AG09319 (cell line): ENCODE measurements at regions not wholly inside any gene's neighbourhood (a gene's known extent, or its start where the extent isn't known, plus 50 kb on each side); places are given as distances from the start of the nearest gene placed in this dataset.

ENCODE experiments used
- DNase-seq: peaks from one replicate; pipeline ENCODE4 v3.0.0-alpha.2; 2010; ENCODE audit warnings: low read depth; ENCODE audit errors: extremely low read depth
- CTCF ChIP-seq: IDR thresholded peaks from 2 replicates; pipeline ENCODE4 v1.5.1; 2011; ENCODE audit warnings: low read depth, mild to moderate bottlenecking, inconsistent platforms, low read length, moderate library complexity

DNA sequence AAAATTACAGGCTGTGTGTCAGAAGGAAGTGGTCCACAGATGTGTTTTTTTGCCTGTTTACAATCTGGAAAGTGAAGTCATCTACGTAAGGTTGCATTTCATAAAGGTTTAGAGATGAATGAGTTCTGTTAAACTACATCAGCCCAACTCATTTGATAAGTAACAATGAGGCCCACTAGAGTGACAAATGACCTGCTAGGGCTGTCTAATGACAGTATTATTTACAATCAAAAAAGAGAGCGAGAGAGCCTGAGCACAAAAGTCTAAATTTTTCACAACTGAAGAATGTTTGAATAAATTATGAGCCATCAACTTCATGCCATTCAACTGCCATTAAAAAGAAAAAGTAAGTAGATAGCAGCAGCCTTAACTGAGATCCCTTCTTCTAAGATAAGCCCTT lies 135.7 kb upstream of the TBL1XR1 start:
- no peak for TF ChIP-seq CTCF

GRCh38 chr3:177333533-177334520 lies 136.5 kb upstream of the TBL1XR1 start:
- TF ChIP-seq CTCF = no peak
- no peak for DNase-seq

More for the DNA sequence above, 135.7 kb upstream of the TBL1XR1 start:
- DNase-seq = no peak

GRCh38 chr3:177334803-177335202 lies 137.5 kb upstream of the TBL1XR1 start:
- DNase-seq = no peak
- TF ChIP-seq CTCF = no peak

GRCh38 chr3:177335728-177336127 lies 138.4 kb upstream of the TBL1XR1 start:
- TF ChIP-seq CTCF = no peak
- no peak for DNase-seq

GRCh38 chr3:177336873-177337450 lies 139.7 kb upstream of the TBL1XR1 start:
- TF ChIP-seq CTCF = no peak

GRCh38 chr3:177337541-177338331 lies 140.5 kb upstream of the TBL1XR1 start:
- TF ChIP-seq CTCF = no peak
- DNase-seq = no peak

More at GRCh38 chr3:177336873-177337450, 139.7 kb upstream of the TBL1XR1 start:
- no peak for DNase-seq
